LNCaP clone FGC (cell line): ENCODE measurements at regions not wholly inside any gene's neighbourhood (a gene's known extent, or its start where the extent isn't known, plus 50 kb on each side); places are given as distances from the start of the nearest gene placed in this dataset.

Source experiments
- DNase-seq: peaks from one replicate; pipeline ENCODE4 v3.0.0-alpha.2; 2011; ENCODE audit warnings: low read depth
- H3K4me3 ChIP-seq: 2 replicates; pipeline ENCODE4 v1.5.1; 2011; ENCODE audit warnings: mild to moderate bottlenecking, low read depth, low read length, control low read depth
- CTCF ChIP-seq: IDR thresholded peaks from 2 replicates; pipeline ENCODE4 v1.5.1; 2012; ENCODE audit warnings: mild to moderate bottlenecking; ENCODE audit not compliant: control insufficient read depth, insufficient read depth; ENCODE audit errors: extremely low read depth

- TF ChIP-seq CTCF = no peak
- H3K4me3 ChIP-seq = no peak overlapping the region
- DNase-seq = no peak
These were observed 324.5 kb downstream of the NUAK1 start for GRCh38 chr12:105814283-105814682.

GRCh38 chr12:105819549-105819948, 319.2 kb downstream of the NUAK1 start:
- TF ChIP-seq CTCF = no peak
- H3K4me3 ChIP-seq = no peak overlapping the region

GRCh38 chr12:105820429-105821125, 318.2 kb downstream of the NUAK1 start:
- no peak for DNase-seq
- no peak for TF ChIP-seq CTCF
- H3K4me3 ChIP-seq = no peak overlapping the region

More at GRCh38 chr12:105819549-105819948, 319.2 kb downstream of the NUAK1 start:
- DNase-seq = no peak

GRCh38 chr12:105822131-105823105, 316.3 kb downstream of the NUAK1 start:
- no peak overlapping the region for H3K4me3 ChIP-seq
- TF ChIP-seq CTCF = no peak
- no peak for DNase-seq

- no peak for DNase-seq
- TF ChIP-seq CTCF = no peak
- no peak overlapping the region for H3K4me3 ChIP-seq
These were observed 314.9 kb downstream of the NUAK1 start for GRCh38 chr12:105823810-105824209.

- DNase-seq = no peak
- TF ChIP-seq CTCF = no peak
- no peak overlapping the region for H3K4me3 ChIP-seq
These were observed 313.6 kb downstream of the NUAK1 start for GRCh38 chr12:105825141-105825540.

- DNase-seq = no peak
- no peak for TF ChIP-seq CTCF
These were observed 307.4 kb downstream of the NUAK1 start for GRCh38 chr12:105831372-105831771.

More at GRCh38 chr12:105831372-105831771, 307.4 kb downstream of the NUAK1 start:
- H3K4me3 ChIP-seq = no peak overlapping the region
